Bronchial epithelial cell (primary cell): ENCODE measurements at regions not wholly inside any gene's neighbourhood (a gene's known extent, or its start where the extent isn't known, plus 50 kb on each side); places are given as distances from the start of the nearest gene placed in this dataset.

ENCODE experiments used
- DNase-seq: peaks from one replicate; pipeline ENCODE4 v3.0.0-alpha.2; 2010; ENCODE audit warnings: low read depth
- FAIRE-seq: peaks from 2 replicates; lab custom pipeline; 2011; peaks lifted over from hg19 to GRCh38; lab: Jason Lieb, UNC
- H3K27me3 ChIP-seq: 2 replicates; pipeline ENCODE4 v1.5.1; 2011; ENCODE audit warnings: low read length; ENCODE audit not compliant: control insufficient read depth, insufficient read depth
- H3K36me3 ChIP-seq: 2 replicates; pipeline ENCODE4 v1.5.1; 2011; ENCODE audit warnings: low read length; ENCODE audit not compliant: control insufficient read depth, insufficient read depth
- H3K4me3 ChIP-seq: 2 replicates; pipeline ENCODE4 v1.5.1; 2011; ENCODE audit warnings: mild to moderate bottlenecking, low read depth, low read length, control low read depth
- CTCF ChIP-seq: IDR thresholded peaks from 2 replicates; pipeline ENCODE4 v1.5.1; 2011; ENCODE audit warnings: mild to moderate bottlenecking, moderate library complexity, low read length, control low read depth, inconsistent platforms; ENCODE audit not compliant: insufficient read depth, severe bottlenecking

- Histone ChIP-seq H3K27me3 (no peaks in the 10 kb centered on the region), H3K4me3 (no peak overlapping the region), H3K36me3 (no peaks in the 10 kb centered on the region)
- FAIRE-seq, result no peak
- DNase-seq, result no peak
- TF ChIP-seq CTCF, result no peak
Measured at GRCh38 chr3:106001923-106002322, 133.1 kb upstream of the CBLB start.

GRCh38 chr3:106004137-106004681, 135.4 kb upstream of the CBLB start:
- Histone ChIP-seq H3K4me3 (no peak overlapping the region), H3K27me3 (no peaks in the 10 kb centered on the region), H3K36me3 (no peaks in the 10 kb centered on the region)
- TF ChIP-seq CTCF, result no peak
- DNase-seq, result peak; percentile 80
- FAIRE-seq, result no peak

- DNase-seq, result no peak
- H3K27me3 ChIP-seq, result no peaks in the 10 kb centered on the region
- FAIRE-seq, result no peak
- H3K4me3 ChIP-seq, result no peak overlapping the region
- no peaks in the 10 kb centered on the region for H3K36me3 ChIP-seq
- TF ChIP-seq CTCF, result no peak
Measured at GRCh38 chr3:106004826-106005225, 136.0 kb upstream of the CBLB start.

GRCh38 chr3:106006001-106006400, 137.2 kb upstream of the CBLB start:
- no peak for TF ChIP-seq CTCF
- DNase-seq, result peak; percentile 96
- Histone ChIP-seq H3K4me3 (no peak overlapping the region), H3K36me3 (no peaks in the 10 kb centered on the region), H3K27me3 (no peaks in the 10 kb centered on the region)
- FAIRE-seq, result peak; percentile 68

- no peak for DNase-seq
- no peak for TF ChIP-seq CTCF
- FAIRE-seq, result no peak
- H3K27me3 ChIP-seq, result no peaks in the 10 kb centered on the region
- H3K36me3 ChIP-seq, result no peaks in the 10 kb centered on the region
- no peak overlapping the region for H3K4me3 ChIP-seq
Measured at GRCh38 chr3:106006571-106006970, 137.8 kb upstream of the CBLB start.

- DNase-seq (no peak), FAIRE-seq (no peak)
- no peak overlapping the region for H3K4me3 ChIP-seq
- no peak for TF ChIP-seq CTCF
- no peaks in the 10 kb centered on the region for H3K36me3 ChIP-seq
- no peaks in the 10 kb centered on the region for H3K27me3 ChIP-seq
Measured at GRCh38 chr3:106007512-106007911, 138.7 kb upstream of the CBLB start.
